GM21737 (cell line): ENCODE measurements at regions not wholly inside any gene's neighbourhood (a gene's known extent, or its start where the extent isn't known, plus 50 kb on each side); places are given as distances from the start of the nearest gene placed in this dataset.

Source experiments
- ATAC-seq: cut with Tn5 transposase; IDR thresholded peaks from one replicate; pipeline ENCODE4 v1.9.1; 2021; ENCODE audit warnings: mild to moderate bottlenecking, moderate library complexity; ENCODE audit not compliant: unreplicated experiment

DNA sequence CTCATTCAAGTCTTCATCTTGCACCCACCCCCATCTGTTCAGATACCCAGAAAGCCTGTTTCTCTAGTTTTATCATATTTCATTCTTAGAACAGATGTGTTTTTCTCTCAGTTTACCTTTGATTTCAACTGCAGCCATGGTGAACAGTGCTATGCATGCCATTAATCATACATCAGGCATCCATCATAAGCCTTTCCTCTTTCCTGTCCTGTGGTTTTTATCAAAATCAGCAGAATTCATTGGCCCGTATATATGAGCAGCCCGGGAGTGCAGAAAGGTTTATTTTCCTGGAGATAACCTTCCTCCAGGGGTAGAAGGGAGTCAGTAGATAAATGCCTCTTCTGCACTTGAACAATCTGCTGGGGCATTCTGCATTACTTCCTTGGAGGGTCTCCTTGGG lies 65.7 kb downstream of the IL21 start:
- ATAC-seq: no peak

GRCh38 chr4:122553432-122553831 lies 67.4 kb downstream of the IL21 start:
- no peak for ATAC-seq

DNA sequence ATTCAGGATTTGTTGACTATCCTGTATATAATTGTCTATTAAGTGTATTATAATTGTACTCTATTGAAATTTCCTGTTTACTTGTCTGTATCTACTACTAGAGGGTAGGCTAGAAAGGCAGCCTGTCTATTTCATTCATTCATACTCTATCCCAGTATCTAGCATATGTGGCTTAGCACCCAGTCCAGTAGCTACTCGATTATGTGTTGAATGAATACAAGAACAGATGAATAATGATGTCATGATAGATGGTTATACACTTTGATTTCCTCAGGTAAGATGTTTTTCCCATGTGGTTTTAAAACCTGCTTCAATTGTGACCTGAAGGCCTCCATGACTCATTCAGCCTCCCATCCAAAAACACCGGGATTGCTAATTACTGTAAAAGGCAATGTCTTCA lies 68.0 kb downstream of the IL21 start:
- ATAC-seq: no peak

GRCh38 chr4:122548886-122549630 lies 71.8 kb downstream of the IL21 start:
- no peak for ATAC-seq

GRCh38 chr4:122548452-122548851 lies 72.4 kb downstream of the IL21 start:
- ATAC-seq: no peak

DNA sequence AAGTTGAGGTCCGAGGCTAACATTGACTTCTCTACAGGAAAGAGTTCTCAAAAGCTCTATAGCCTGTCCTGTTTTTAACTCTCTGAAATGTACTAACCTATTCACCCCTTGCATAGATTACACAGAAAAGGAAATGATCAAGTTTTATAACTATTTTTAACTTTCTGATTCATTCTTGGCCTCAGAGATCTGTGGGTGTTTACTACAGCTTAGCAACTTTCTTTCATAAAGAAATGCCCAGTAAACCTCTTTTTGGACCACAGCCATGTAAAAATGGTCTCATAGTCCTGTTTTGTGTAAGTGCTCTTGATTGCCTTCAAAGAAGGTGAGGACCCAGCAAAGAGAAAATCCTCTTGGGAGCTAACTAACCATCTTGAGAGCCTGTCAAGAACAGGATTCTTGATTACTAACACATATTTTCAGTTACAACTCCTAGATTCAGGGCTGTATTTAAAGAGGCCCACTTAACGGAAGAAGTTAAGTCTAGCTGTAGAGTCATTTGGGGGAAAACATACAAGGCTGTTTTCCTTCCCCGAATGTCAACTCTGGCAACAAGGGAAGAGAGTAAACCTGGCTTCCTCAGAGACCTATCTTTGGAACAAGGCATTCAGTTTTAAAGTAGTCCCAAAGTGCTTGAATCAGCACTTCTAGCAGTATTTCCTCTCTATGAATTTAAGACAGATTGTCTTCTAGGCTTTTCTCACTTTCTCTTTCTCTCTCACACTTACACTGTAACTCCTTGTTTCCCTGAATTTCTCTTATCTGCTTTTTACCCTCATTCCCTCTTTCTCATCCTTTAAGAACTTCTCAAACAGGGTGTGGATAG lies 78.2 kb downstream of the IL21 start:
- ATAC-seq: peak; percentile 89

- ATAC-seq: peak; percentile 11
These were observed 78.9 kb downstream of the IL21 start for GRCh38 chr4:122541996-122542395.

DNA sequence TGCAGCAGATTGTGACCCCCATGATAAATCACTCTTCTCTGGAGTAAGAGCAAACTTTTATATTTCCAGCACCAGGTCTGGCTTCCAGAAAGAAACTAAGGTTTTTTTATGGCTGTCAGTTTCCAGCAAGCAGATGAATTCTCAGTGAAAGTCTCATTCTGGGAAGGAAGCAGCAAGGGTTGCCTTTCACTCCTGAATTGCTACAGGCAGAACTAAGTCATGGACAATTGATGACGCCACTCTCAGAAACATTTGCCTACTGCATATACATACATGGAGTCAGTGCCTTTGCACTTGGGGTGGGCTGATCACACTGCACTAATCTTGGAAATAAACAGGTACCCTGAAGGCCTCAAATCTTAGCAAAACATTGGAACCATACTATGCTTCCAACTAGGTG lies 80.0 kb downstream of the IL21 start:
- ATAC-seq: no peak

- no peak for ATAC-seq
These were observed 80.9 kb downstream of the IL21 start for GRCh38 chr4:122539861-122540465.

DNA sequence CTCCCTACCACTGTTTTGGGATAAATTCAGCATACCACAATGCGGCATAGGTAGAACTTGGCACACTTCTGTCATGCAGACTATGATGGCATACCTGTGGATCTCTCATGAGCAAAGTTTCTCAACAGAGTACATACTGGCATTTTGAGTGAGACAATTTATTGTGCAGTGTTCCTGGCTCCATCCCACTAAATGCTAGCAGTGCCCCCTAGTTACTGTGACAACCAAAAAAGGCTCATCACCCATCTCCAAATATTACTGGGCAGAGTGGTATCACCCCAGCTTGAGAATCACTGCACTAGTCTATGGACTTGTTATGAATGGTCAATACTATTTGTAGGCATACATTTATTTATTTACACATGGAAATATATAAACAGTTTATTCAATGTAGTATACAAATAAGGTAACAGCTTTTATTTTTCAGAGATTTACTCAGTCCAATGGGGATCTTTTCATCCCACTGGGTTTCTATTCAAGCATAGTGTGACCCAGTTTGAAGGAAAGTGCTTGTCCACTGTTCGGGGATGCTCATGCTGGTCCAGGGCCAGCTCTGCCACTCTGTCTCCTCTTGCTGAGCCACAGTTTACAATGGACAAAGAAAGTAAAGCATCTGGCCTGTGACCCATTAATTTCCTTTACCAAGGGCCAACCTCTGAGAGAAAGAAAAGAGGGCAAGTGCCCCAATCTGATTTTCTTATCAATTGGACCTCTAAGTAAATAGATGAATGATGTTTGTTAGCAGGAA lies 81.0 kb upstream of the IL2 start:
- ATAC-seq: no peak

- no peak for ATAC-seq
These were observed 79.5 kb upstream of the IL2 start for GRCh38 chr4:122536001-122536400.

- no peak for ATAC-seq
These were observed 78.3 kb upstream of the IL2 start for GRCh38 chr4:122534776-122535175.

- ATAC-seq: no peak
These were observed 77.3 kb upstream of the IL2 start for GRCh38 chr4:122533841-122534240.

GRCh38 chr4:122532766-122533165 lies 76.2 kb upstream of the IL2 start:
- no peak for ATAC-seq

- no peak for ATAC-seq
These were observed 75.0 kb upstream of the IL2 start for GRCh38 chr4:122531514-122531913.

DNA sequence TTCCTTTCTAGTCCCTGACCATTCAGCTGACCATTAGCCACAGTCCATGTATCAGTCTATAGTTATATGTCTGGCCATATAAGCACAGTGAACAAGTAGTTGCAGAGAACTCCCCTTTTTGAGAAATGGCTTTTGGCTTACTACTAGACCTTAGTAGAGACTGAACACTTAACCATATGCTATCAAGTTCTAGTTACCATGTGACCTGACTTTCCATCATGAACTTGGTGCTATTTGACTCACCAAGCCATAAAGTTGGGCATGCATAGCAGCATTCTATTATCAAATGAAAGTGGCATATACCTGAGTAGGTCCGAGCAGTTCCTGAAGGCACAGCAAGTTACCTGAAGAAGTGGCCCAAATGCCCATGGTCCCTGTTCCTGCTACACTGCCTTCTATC lies 74.5 kb upstream of the IL2 start:
- ATAC-seq: no peak

DNA sequence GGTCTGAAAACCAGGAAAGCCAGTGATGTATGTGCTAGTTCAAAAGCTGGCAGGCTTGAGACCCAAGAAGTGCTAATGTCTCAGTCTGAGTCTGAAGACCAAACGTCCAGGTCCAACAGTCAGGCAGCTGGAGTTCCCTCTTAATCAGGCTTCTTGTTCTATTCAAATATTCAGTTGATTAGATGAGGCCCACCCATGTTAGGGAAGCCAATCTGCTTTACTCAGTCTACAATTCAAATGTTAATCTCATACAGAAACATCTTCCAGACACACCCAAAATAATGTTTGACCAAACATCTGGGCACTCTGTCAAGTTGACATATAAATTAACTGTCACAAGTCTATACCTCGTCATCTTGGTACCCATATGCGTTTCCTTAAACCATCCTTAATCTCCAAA lies 72.4 kb upstream of the IL2 start:
- ATAC-seq: no peak

DNA sequence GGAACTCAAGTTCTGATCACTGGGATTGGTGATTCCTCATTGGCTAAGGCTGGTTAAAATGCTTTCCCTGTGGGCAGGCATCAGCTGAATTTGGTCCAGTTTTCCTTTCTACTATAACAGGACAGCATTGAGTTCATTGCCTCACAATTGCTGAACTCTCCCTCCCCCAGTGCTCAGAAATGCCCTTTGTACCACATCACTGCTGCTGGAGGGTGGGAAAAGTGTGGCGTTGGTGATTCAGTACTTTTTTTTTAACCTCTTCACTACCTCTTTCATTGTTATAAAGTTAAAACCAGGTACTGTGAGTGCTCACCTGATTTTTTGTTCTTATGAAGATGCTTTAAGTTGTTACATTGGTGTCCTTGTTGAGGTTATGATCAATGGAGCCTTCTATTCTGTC lies 69.3 kb upstream of the IL2 start:
- ATAC-seq: no peak

- no peak for ATAC-seq
These were observed 67.7 kb upstream of the IL2 start for GRCh38 chr4:122524176-122524575.

DNA sequence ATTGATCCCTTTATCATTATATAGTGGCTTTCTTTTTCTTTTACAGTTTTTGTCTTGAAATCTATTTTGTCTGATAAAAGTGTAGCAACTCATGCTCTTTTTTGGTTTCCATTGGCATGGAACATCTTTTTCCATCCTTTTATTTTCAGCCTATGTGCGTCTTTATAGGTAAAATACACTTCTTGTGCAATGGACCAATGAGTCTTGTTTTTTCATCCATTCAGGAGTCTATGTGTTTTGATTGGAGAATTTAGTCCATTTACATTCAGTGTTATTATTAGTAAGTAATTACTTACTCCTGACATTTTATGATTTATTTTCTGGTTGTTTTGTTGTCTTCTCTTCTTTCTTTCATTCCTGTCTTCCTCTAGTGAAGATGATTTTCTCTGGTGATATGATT lies 66.4 kb upstream of the IL2 start:
- ATAC-seq: no peak

GRCh38 chr4:122517345-122517744 lies 60.8 kb upstream of the IL2 start:
- ATAC-seq: no peak
